ENCODE measurements at regions not wholly inside any gene's neighbourhood (a gene's known extent, or its start where the extent isn't known, plus 50 kb on each side); places are given as distances from the start of the nearest gene placed in this dataset.

- TF ChIP-seq ZBTB43 (CRISPR knock-in tag; conservative IDR thresholded peaks at IDR 0.05) = no peak
- TF ChIP-seq AGO2 (optimal IDR thresholded peaks at IDR 0.05; ENCODE audit: low read depth, low read length) = no peak
- no peak for TF ChIP-seq ZNF274 (CRISPR knock-in tag; IDR thresholded peaks at IDR 0.05)
Measured at GRCh38 chr12:94767956-94768355, 117.6 kb upstream of the TMCC3 start (continued).

- in situ Hi-C loops (cut with HindIII; ENCODE audit: extremely low pct_ligation_motif_present, low pct_unique_long_range_greater_than_20kb) (loop anchor here (10.0 to 25.0 kb wide), 2 partner anchors 212 to 629 kb away; partner anchors contain the start of gene PLXNC1), intact Hi-C loops (cut with micrococcal nuclease; ENCODE audit: unreplicated experiment) (no loop called here)
- ChIA-PET POLR2A (no interaction called here), CTCF (ENCODE audit: low intra/inter-chr PET ratio, low total read pairs) (no interaction called here)
- Histone ChIP-seq H3K36me3 (replicated peaks in 1 of 2; ENCODE audit: control insufficient read depth in 1 of 2, insufficient read depth in 2 of 2, low read length in 2 of 2) (no peaks in the 10 kb centered on the region), H2AFZ (ENCODE audit: low read length) (no peak overlapping the region), H3K4me3 (replicated peaks in 1 of 3; ENCODE audit: insufficient read depth in 1 of 3, low read depth in 2 of 3, low read length in 3 of 3) (no peak overlapping the region), H3K4me2 (ENCODE audit: low read depth, low read length) (no peak overlapping the region), H4K20me1 (ENCODE audit: insufficient read depth, low read length) (no peaks in the 10 kb centered on the region), H3K9me3 (ENCODE audit: low read length) (no peaks in the 10 kb centered on the region), H3K79me2 (ENCODE audit: insufficient read depth, low read length) (no peaks in the 10 kb centered on the region), H3K9ac (ENCODE audit: insufficient read depth, low read depth, low read length) (no peak overlapping the region), H3K27ac (ENCODE audit: extremely low read length, insufficient read depth, low read length) (no peak overlapping the region), H3K27me3 (ENCODE audit: control insufficient read depth in 1 of 2, insufficient read depth in 2 of 2, low read length in 2 of 2) (peaks cover 0 to 10% of the 10 kb centered on the region in 2 experiments; a peak in 1 of 5 replicates), H3K4me1 (ENCODE audit: insufficient read depth, low read length) (no peaks in the 10 kb centered on the region)
- ATAC-seq (no peak), FAIRE-seq (no peak), DNase-seq (ENCODE audit: low spot score) (no peak)
- BruUV-seq (replicated peaks) = no TSS peak
- WGBS (ENCODE audit: low lambda C conversion rate) = 43% methylated on average over 1 of the region's 1 CpG
- TF ChIP-seq, protein P1, sequence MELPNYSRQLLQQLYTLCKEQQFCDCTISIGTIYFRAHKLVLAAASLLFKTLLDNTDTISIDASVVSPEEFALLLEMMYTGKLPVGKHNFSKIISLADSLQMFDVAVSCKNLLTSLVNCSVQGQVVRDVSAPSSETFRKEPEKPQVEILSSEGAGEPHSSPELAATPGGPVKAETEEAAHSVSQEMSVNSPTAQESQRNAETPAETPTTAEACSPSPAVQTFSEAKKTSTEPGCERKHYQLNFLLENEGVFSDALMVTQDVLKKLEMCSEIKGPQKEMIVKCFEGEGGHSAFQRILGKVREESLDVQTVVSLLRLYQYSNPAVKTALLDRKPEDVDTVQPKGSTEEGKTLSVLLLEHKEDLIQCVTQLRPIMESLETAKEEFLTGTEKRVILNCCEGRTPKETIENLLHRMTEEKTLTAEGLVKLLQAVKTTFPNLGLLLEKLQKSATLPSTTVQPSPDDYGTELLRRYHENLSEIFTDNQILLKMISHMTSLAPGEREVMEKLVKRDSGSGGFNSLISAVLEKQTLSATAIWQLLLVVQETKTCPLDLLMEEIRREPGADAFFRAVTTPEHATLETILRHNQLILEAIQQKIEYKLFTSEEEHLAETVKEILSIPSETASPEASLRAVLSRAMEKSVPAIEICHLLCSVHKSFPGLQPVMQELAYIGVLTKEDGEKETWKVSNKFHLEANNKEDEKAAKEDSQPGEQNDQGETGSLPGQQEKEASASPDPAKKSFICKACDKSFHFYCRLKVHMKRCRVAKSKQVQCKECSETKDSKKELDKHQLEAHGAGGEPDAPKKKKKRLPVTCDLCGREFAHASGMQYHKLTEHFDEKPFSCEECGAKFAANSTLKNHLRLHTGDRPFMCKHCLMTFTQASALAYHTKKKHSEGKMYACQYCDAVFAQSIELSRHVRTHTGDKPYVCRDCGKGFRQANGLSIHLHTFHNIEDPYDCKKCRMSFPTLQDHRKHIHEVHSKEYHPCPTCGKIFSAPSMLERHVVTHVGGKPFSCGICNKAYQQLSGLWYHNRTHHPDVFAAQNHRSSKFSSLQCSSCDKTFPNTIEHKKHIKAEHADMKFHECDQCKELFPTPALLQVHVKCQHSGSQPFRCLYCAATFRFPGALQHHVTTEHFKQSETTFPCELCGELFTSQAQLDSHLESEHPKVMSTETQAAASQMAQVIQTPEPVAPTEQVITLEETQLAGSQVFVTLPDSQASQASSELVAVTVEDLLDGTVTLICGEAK (IDR thresholded peaks at IDR 0.05) = no peak
- TF ChIP-seq, protein P1 (CRISPR knock-in tag; IDR thresholded peaks at IDR 0.05) = no peak
- TF ChIP-seq ZNF83 (CRISPR knock-in tag; IDR thresholded peaks at IDR 0.05; ENCODE audit: borderline replicate concordance) (no peak), ZSCAN31 (CRISPR knock-in tag; IDR thresholded peaks at IDR 0.05; ENCODE audit: low read depth) (no peak), ZC3H4 (CRISPR knock-in tag; IDR thresholded peaks at IDR 0.05; ENCODE audit: borderline replicate concordance) (no peak), HMGA1 (CRISPR knock-in tag; conservative IDR thresholded peaks at IDR 0.05) (no peak), ZNF34 (CRISPR knock-in tag; IDR thresholded peaks at IDR 0.05; ENCODE audit: borderline replicate concordance) (no peak), PHF20 (CRISPR knock-in tag; IDR thresholded peaks at IDR 0.05) (no peak), CBFB (CRISPR knock-in tag; IDR thresholded peaks at IDR 0.05) (no peak)
- TF ChIP-seq, protein P2, sequence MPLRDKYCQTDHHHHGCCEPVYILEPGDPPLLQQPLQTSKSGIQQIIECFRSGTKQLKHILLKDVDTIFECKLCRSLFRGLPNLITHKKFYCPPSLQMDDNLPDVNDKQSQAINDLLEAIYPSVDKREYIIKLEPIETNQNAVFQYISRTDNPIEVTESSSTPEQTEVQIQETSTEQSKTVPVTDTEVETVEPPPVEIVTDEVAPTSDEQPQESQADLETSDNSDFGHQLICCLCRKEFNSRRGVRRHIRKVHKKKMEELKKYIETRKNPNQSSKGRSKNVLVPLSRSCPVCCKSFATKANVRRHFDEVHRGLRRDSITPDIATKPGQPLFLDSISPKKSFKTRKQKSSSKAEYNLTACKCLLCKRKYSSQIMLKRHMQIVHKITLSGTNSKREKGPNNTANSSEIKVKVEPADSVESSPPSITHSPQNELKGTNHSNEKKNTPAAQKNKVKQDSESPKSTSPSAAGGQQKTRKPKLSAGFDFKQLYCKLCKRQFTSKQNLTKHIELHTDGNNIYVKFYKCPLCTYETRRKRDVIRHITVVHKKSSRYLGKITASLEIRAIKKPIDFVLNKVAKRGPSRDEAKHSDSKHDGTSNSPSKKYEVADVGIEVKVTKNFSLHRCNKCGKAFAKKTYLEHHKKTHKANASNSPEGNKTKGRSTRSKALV (CRISPR knock-in tag; IDR thresholded peaks at IDR 0.05) = no peak
Measured at GRCh38 chr12:94766397-94766796, 116.0 kb upstream of the TMCC3 start.
